ENCODE measurements at regions not wholly inside any gene's neighbourhood (a gene's known extent, or its start where the extent isn't known, plus 50 kb on each side); places are given as distances from the start of the nearest gene placed in this dataset.

DNA sequence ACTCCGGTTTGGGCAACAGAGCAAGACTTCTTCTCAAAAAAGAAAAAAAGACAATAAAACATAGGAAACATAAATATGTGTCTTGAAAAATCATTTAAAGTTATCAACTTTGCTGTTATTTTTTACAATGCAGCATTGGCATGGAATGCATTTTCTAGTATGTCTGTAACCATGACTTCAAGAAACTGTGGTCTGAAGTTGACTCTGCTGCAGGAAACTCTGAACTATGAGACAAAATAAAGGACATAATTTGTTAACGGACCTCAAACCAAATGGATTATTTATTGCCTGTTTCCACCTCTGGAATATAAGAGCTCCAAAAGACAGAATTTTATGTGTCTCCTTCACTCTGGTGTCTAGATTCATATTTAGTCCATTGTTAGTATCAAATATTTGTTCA is 79.1 kb downstream of the TRIB2 start:
- H3K4me1 ChIP-seq, result no peaks in the 10 kb centered on the region
- no peaks in the 10 kb centered on the region for H3K36me3 ChIP-seq (replicated peaks in 1 of 2; ENCODE audit: insufficient read depth in 1 of 2, low read depth in 2 of 2)
- no peak for DNase-seq
- 38 to 39% methylated on average over 2 of the region's 2 CpGs for WGBS, 2 donors
- ATAC-seq, result no peak
- no peak overlapping the region for H3K4me3 ChIP-seq
- intact Hi-C loops (cut with DNase I), result no loop called here
- TF ChIP-seq, protein P1, sequence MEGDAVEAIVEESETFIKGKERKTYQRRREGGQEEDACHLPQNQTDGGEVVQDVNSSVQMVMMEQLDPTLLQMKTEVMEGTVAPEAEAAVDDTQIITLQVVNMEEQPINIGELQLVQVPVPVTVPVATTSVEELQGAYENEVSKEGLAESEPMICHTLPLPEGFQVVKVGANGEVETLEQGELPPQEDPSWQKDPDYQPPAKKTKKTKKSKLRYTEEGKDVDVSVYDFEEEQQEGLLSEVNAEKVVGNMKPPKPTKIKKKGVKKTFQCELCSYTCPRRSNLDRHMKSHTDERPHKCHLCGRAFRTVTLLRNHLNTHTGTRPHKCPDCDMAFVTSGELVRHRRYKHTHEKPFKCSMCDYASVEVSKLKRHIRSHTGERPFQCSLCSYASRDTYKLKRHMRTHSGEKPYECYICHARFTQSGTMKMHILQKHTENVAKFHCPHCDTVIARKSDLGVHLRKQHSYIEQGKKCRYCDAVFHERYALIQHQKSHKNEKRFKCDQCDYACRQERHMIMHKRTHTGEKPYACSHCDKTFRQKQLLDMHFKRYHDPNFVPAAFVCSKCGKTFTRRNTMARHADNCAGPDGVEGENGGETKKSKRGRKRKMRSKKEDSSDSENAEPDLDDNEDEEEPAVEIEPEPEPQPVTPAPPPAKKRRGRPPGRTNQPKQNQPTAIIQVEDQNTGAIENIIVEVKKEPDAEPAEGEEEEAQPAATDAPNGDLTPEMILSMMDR (IDR thresholded peaks at IDR 0.05), result no peak
- TF ChIP-seq POLR2A (IDR thresholded peaks at IDR 0.05), result no peak
- H3K9me3 ChIP-seq, result no peaks in the 10 kb centered on the region
- H3K27me3 ChIP-seq, result no peaks in the 10 kb centered on the region
- H3K27ac ChIP-seq, result no peak overlapping the region

DNA sequence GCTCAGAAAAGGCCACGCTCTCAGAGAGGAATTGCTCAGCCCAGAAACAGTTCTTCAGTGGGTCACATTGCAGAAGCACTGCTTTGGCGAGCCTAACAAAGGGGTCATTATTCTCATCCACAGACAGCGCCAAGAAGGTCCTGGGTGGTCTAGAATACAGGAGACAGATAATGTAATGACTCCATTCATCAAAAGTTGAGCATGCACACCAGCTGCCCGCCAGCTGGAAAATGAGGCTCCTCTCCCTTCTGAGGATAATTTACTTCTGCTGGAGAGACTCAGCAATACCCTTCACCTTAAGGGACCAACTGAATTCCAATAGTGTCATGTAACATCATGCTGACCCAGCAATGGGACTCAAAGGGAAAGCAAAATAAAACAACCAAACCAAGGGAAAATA is 79.9 kb downstream of the TRIB2 start:
- intact Hi-C loops (cut with DNase I), result no loop called here
- 68 to 76% methylated on average over 4 of the region's 4 CpGs for WGBS, 2 donors
- TF ChIP-seq POLR2A (IDR thresholded peaks at IDR 0.05), result no peak
- TF ChIP-seq, protein P1 (IDR thresholded peaks at IDR 0.05), result no peak
- DNase-seq (peak in 1 of 4 donors; percentile 25), ATAC-seq (no peak)
- no peak overlapping the region for H3K4me3 ChIP-seq
- H3K4me1 ChIP-seq, result no peaks in the 10 kb centered on the region
- no peaks in the 10 kb centered on the region for H3K36me3 ChIP-seq (replicated peaks in 1 of 2; ENCODE audit: insufficient read depth in 1 of 2, low read depth in 2 of 2)
- H3K9me3 ChIP-seq, result no peaks in the 10 kb centered on the region
- H3K27me3 ChIP-seq, result no peaks in the 10 kb centered on the region
- no peak overlapping the region for H3K27ac ChIP-seq

DNA sequence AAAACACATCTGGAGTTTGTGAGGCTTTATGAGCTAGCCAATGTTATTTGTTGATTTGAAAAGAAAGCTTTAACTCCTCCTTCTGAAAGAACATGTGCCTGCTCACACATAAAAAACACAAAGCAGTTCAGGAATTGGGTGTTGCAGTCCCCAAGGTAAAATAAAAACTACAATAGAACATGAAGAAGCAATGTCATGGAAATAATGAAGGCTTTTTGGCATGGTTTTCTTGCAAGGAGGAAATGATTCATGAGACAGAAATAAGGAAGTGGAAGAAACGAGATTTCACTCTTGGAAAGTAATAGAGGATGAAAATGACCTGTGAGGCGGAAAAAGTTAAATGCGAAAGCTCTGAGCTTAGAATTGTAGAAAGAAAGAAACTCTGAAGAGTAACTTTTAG is 81.1 kb downstream of the TRIB2 start:
- TF ChIP-seq, protein P1 (IDR thresholded peaks at IDR 0.05), result no peak
- TF ChIP-seq POLR2A (IDR thresholded peaks at IDR 0.05), result no peak
- Histone ChIP-seq H3K9me3 (no peaks in the 10 kb centered on the region), H3K4me3 (no peak overlapping the region), H3K4me1 (no peaks in the 10 kb centered on the region), H3K27me3 (no peaks in the 10 kb centered on the region), H3K27ac (no peak overlapping the region), H3K36me3 (replicated peaks in 1 of 2; ENCODE audit: insufficient read depth in 1 of 2, low read depth in 2 of 2) (no peaks in the 10 kb centered on the region)
- no peak for ATAC-seq
- 29 to 33% methylated on average over 3 of the region's 3 CpGs for WGBS, 2 donors
- DNase-seq, result no peak
- intact Hi-C loops (cut with DNase I), result no loop called here

DNA sequence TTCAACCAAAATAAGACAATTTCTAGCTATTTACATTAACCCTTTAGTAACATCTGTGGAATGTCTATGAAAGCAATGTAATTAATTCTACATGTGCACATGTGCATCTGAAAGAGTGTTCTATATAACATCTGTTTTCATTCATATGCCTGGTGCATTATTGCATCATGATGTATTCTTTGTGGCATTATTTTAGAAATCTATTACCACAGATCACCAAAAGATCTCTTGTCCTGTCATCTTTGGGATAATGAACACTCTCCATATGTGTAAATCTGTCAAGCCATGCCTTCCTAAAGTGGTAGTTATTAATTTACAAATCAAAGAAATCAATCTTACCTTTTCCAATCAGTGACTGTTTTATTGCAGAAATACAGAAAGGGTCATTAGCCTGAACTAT is 86.9 kb downstream of the TRIB2 start:
- no peak overlapping the region for H3K27ac ChIP-seq
- no peaks in the 10 kb centered on the region for H3K4me1 ChIP-seq
- H3K27me3 ChIP-seq, result no peaks in the 10 kb centered on the region
- intact Hi-C loops (cut with DNase I), result no loop called here
- TF ChIP-seq, protein P1 (IDR thresholded peaks at IDR 0.05), result no peak
- TF ChIP-seq POLR2A (IDR thresholded peaks at IDR 0.05), result no peak
- DNase-seq, result no peak
- no peaks in the 10 kb centered on the region for H3K36me3 ChIP-seq (replicated peaks in 1 of 2; ENCODE audit: insufficient read depth in 1 of 2, low read depth in 2 of 2)
- no peaks in the 10 kb centered on the region for H3K9me3 ChIP-seq
- H3K4me3 ChIP-seq, result no peak overlapping the region
- no peak for ATAC-seq

DNA sequence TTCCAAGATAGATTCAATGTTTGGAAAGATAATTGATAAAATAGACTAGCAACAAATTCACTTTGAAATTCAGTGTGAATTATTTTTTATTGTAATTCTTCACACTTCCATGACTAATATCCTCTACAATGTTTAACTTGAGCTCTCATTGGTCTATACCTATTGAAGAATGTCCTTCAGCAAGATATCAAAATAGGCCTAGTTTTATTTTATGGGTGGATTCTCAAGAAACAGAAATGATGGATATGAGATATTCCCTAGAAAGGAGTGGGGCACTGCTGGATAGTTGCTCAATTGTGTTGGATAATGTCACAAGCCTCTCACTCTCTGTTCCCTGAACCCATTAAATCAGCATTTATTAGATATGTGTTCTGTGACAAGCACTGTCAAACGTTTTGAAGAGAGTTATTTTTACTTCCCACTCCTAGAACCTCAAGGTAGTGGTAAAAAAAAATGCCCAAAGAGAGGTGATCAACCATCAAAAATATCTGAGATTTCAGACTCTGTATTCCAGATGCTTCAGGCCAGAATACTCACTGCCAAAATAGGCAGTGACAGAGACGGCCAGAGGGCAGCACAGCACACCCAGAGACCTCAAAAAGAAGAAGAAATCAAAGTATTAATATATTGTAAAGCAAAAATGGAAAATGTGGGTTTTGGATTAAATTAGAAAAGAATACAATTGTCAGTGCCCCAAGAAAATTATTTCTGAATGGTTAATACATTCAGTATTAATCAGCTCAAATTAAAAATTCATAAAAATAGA is 87.5 kb downstream of the TRIB2 start:
- no peak for ATAC-seq

More for the DNA sequence above, 87.5 kb downstream of the TRIB2 start:
- 27 to 39% methylated on average over 2 of the region's 2 CpGs for WGBS, 2 donors
- Histone ChIP-seq H3K27ac (no peak overlapping the region), H3K4me1 (no peaks in the 10 kb centered on the region), H3K27me3 (no peaks in the 10 kb centered on the region), H3K36me3 (replicated peaks in 1 of 2; ENCODE audit: insufficient read depth in 1 of 2, low read depth in 2 of 2) (no peaks in the 10 kb centered on the region), H3K9me3 (no peaks in the 10 kb centered on the region), H3K4me3 (no peak overlapping the region)
- intact Hi-C loops (cut with DNase I), result no loop called here
- no peak for DNase-seq
- TF ChIP-seq, protein P1 (IDR thresholded peaks at IDR 0.05), result no peak
- no peak for TF ChIP-seq POLR2A (IDR thresholded peaks at IDR 0.05)

Measured in body of pancreas (tissue), 4 donors.